HL-60 (cell line): ENCODE measurements at regions not wholly inside any gene's neighbourhood (a gene's known extent, or its start where the extent isn't known, plus 50 kb on each side); places are given as distances from the start of the nearest gene placed in this dataset.

Experiments used
- DNase-seq, 2 experiments: peaks; one replicate each; pipeline ENCODE4 v3.0.0-alpha.2; 2010 to 2020; ENCODE audit warnings: low read depth in 1 of 2, low spot score in 1 of 2
- H3K27ac ChIP-seq: fragments of 250-450 bp; sonication (Bioruptor Pico); replicated peaks from 2 replicates; pipeline ENCODE4 v1.5.1; 2020; ENCODE audit warnings: mild to moderate bottlenecking, moderate library complexity
- H3K27me3 ChIP-seq: fragments of 250-450 bp; sonication (Bioruptor Pico); 2 replicates; pipeline ENCODE4 v1.5.1; 2021; ENCODE audit warnings: mild to moderate bottlenecking, moderate library complexity; ENCODE audit not compliant: insufficient read depth, poor library complexity, severe bottlenecking
- H3K4me3 ChIP-seq: replicated peaks from 2 replicates; pipeline ENCODE4 v1.5.1; 2011; ENCODE audit warnings: mild to moderate bottlenecking, control low read depth, low read length; ENCODE audit not compliant: insufficient read depth
- GABPA ChIP-seq: IDR thresholded peaks from 2 replicates; pipeline ENCODE4 v1.6.1; 2012; ENCODE audit warnings: low read depth
- POLR2AphosphoS5 ChIP-seq: IDR thresholded peaks from 2 replicates; pipeline ENCODE4 v1.6.1; 2012; ENCODE audit warnings: low read depth
- SPI1 ChIP-seq: IDR thresholded peaks from 2 replicates; pipeline ENCODE4 v1.6.1; 2012; ENCODE audit warnings: low read depth, mild to moderate bottlenecking, borderline replicate concordance
- TF ChIP-seq, protein P1 (sequence below): IDR thresholded peaks from one replicate; pipeline ENCODE4 v1.5.1; 2011; ENCODE audit warnings: low read length, control low read depth, inconsistent platforms; ENCODE audit not compliant: insufficient read depth
- TF ChIP-seq, protein P2 (sequence below): IDR thresholded peaks from 2 replicates; pipeline ENCODE4 v1.6.1; 2012; ENCODE audit warnings: low read depth; ENCODE audit not compliant: insufficient replicate concordance

GRCh38 chr4:111398906-111399330 lies 746.3 kb upstream of the FAM241A start:
- no peaks in the 10 kb centered on the region for H3K27me3 ChIP-seq
- DNase-seq, result no peak

DNA sequence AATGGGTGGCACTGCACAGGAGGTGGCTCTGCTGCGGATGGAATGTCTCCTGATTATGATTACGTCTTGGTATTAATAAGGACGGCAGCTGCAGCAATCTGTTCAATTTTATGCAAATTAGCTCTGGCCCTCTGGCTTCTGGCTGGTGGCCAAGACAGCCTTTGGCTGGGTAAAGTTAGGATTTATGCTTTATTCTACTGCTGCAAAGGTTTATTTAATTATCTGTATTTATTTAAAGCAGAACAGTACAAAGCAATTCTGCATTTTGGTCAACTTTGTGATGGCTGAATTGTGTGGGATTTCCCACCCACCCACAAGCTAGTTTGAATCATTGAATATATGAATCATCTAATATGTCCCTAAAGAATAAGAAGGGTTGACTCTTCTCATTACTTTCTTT lies 745.6 kb upstream of the FAM241A start:
- DNase-seq, result no peak
- no peak overlapping the region for H3K4me3 ChIP-seq
- TF ChIP-seq, protein P1, sequence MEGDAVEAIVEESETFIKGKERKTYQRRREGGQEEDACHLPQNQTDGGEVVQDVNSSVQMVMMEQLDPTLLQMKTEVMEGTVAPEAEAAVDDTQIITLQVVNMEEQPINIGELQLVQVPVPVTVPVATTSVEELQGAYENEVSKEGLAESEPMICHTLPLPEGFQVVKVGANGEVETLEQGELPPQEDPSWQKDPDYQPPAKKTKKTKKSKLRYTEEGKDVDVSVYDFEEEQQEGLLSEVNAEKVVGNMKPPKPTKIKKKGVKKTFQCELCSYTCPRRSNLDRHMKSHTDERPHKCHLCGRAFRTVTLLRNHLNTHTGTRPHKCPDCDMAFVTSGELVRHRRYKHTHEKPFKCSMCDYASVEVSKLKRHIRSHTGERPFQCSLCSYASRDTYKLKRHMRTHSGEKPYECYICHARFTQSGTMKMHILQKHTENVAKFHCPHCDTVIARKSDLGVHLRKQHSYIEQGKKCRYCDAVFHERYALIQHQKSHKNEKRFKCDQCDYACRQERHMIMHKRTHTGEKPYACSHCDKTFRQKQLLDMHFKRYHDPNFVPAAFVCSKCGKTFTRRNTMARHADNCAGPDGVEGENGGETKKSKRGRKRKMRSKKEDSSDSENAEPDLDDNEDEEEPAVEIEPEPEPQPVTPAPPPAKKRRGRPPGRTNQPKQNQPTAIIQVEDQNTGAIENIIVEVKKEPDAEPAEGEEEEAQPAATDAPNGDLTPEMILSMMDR, result no peak
- TF ChIP-seq SPI1, result no peak
- TF ChIP-seq, protein P2, sequence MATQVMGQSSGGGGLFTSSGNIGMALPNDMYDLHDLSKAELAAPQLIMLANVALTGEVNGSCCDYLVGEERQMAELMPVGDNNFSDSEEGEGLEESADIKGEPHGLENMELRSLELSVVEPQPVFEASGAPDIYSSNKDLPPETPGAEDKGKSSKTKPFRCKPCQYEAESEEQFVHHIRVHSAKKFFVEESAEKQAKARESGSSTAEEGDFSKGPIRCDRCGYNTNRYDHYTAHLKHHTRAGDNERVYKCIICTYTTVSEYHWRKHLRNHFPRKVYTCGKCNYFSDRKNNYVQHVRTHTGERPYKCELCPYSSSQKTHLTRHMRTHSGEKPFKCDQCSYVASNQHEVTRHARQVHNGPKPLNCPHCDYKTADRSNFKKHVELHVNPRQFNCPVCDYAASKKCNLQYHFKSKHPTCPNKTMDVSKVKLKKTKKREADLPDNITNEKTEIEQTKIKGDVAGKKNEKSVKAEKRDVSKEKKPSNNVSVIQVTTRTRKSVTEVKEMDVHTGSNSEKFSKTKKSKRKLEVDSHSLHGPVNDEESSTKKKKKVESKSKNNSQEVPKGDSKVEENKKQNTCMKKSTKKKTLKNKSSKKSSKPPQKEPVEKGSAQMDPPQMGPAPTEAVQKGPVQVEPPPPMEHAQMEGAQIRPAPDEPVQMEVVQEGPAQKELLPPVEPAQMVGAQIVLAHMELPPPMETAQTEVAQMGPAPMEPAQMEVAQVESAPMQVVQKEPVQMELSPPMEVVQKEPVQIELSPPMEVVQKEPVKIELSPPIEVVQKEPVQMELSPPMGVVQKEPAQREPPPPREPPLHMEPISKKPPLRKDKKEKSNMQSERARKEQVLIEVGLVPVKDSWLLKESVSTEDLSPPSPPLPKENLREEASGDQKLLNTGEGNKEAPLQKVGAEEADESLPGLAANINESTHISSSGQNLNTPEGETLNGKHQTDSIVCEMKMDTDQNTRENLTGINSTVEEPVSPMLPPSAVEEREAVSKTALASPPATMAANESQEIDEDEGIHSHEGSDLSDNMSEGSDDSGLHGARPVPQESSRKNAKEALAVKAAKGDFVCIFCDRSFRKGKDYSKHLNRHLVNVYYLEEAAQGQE, result no peak

More at GRCh38 chr4:111398906-111399330, 746.3 kb upstream of the FAM241A start:
- no peak for TF ChIP-seq GABPA
- TF ChIP-seq POLR2AphosphoS5, result no peak
- TF ChIP-seq SPI1, result no peak
- TF ChIP-seq, protein P1, result no peak
- TF ChIP-seq, protein P2, result no peak
- Histone ChIP-seq H3K27ac (no peak overlapping the region), H3K4me3 (no peak overlapping the region)

DNA sequence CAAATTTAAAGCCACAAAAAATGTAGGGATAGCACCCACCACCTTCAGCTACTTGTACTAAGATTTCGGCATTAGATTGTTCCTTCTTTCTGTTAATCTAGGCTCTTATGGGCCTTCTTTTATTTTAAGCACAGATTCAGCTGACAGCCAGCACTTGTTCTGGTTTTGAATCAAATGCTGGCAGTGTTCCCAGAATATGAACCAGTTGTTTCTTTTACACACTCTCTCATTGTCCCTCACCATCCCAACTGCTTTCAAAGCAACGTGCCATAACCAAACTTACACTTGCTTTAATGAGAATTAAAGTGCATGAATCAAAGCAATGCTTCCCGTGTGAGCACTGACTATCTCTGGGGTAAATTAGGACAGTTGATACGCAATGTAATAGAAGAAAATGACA lies 744.5 kb upstream of the FAM241A start:
- DNase-seq, result no peak
- Histone ChIP-seq H3K27me3 (no peaks in the 10 kb centered on the region), H3K27ac (no peak overlapping the region), H3K4me3 (no peak overlapping the region)
- TF ChIP-seq, protein P2, result no peak
- TF ChIP-seq, protein P1, result no peak
- TF ChIP-seq GABPA, result no peak
- TF ChIP-seq POLR2AphosphoS5, result no peak

More for the DNA sequence above, 745.6 kb upstream of the FAM241A start:
- H3K27me3 ChIP-seq, result no peaks in the 10 kb centered on the region
- H3K27ac ChIP-seq, result no peak overlapping the region
